ENCODE measurements at regions not wholly inside any gene's neighbourhood (a gene's known extent, or its start where the extent isn't known, plus 50 kb on each side); places are given as distances from the start of the nearest gene placed in this dataset.

DNA sequence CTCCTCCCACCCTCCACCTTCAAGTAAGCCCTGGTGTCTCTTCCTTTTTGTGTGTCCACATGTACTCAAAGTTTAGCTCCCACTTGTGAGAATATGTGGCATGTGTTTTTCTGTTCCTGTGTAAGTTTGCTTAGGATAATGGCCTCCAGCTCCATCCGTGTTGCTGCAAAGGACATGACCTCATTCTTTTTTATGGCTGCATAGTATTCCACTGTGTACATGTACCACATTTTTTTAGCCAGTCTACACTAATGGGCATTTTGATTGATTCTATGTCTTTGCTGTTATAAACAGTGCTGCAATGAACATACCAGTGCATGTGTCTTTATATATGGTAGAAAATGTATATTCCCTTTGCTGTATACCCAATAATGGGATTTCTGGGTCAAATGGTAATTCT, 710.9 kb downstream of the CCSER2 start:
- Histone ChIP-seq H3K27me3 (replicated peaks) (no peaks in the 10 kb centered on the region), H3K4me3 (ENCODE audit: low read depth, low read length) (no peak overlapping the region), H3K36me3 (replicated peaks) (no peaks in the 10 kb centered on the region), H3K27ac (no peak overlapping the region)
- in situ Hi-C loops (cut with HindIII; ENCODE audit: low pct_ligation_motif_present, low sequenced_read_pairs), result no loop called here
- TF ChIP-seq, protein P1, sequence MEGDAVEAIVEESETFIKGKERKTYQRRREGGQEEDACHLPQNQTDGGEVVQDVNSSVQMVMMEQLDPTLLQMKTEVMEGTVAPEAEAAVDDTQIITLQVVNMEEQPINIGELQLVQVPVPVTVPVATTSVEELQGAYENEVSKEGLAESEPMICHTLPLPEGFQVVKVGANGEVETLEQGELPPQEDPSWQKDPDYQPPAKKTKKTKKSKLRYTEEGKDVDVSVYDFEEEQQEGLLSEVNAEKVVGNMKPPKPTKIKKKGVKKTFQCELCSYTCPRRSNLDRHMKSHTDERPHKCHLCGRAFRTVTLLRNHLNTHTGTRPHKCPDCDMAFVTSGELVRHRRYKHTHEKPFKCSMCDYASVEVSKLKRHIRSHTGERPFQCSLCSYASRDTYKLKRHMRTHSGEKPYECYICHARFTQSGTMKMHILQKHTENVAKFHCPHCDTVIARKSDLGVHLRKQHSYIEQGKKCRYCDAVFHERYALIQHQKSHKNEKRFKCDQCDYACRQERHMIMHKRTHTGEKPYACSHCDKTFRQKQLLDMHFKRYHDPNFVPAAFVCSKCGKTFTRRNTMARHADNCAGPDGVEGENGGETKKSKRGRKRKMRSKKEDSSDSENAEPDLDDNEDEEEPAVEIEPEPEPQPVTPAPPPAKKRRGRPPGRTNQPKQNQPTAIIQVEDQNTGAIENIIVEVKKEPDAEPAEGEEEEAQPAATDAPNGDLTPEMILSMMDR (IDR thresholded peaks at IDR 0.05; ENCODE audit: low read depth, low read length, missing control alignments), result no peak
- no peak for DNase-seq

DNA sequence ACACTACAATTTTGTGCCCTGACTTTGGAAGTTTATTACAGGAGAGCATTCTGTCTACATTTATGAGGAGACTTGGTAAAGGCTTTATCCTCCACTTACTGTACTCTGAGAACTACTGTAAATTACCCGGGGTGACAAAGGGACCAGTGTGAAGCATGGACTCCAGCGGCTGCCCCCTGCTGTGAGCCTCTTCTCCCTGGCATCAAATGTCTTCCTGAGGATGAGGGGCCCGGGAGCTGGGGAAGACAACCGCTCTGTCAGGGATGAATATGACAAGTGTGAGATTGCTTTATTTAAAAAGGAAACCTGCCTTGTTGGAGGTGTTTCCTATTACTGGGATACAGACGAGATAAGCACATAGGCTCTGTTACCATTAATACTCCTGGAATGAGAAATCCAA, 714.8 kb downstream of the CCSER2 start:
- Histone ChIP-seq H3K27me3 (replicated peaks) (no peaks in the 10 kb centered on the region), H3K27ac (no peak overlapping the region), H3K36me3 (replicated peaks) (no peaks in the 10 kb centered on the region), H3K4me3 (ENCODE audit: low read depth, low read length) (no peak overlapping the region)
- in situ Hi-C loops (cut with HindIII; ENCODE audit: low pct_ligation_motif_present, low sequenced_read_pairs), result no loop called here
- TF ChIP-seq, protein P1 (IDR thresholded peaks at IDR 0.05; ENCODE audit: low read depth, low read length, missing control alignments), result no peak
- no peak for DNase-seq

DNA sequence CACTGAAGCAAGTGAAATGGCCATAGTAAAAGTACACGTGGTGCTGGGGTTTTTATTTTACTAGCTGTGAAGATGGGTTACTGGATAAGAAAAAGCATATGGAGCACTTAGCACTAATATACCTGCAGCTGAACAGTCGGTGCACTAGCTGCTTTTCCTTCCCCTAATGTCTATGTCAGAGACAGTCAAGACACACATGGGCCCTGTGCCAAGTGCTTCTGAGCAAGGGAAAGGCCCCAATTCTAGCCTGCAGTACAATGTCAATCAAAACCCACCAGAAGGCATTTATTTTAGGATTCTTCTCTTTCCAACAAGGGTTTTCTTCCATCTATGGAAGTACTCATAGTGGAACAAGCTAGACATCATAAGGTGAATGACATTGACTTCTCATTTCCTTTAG, 716.7 kb downstream of the CCSER2 start:
- Histone ChIP-seq H3K4me3 (ENCODE audit: low read depth, low read length) (no peak overlapping the region), H3K27ac (no peak overlapping the region), H3K27me3 (replicated peaks) (no peaks in the 10 kb centered on the region), H3K36me3 (replicated peaks) (no peaks in the 10 kb centered on the region)
- TF ChIP-seq, protein P1 (IDR thresholded peaks at IDR 0.05; ENCODE audit: low read depth, low read length, missing control alignments), result no peak
- in situ Hi-C loops (cut with HindIII; ENCODE audit: low pct_ligation_motif_present, low sequenced_read_pairs), result no loop called here
- no peak for DNase-seq

DNA sequence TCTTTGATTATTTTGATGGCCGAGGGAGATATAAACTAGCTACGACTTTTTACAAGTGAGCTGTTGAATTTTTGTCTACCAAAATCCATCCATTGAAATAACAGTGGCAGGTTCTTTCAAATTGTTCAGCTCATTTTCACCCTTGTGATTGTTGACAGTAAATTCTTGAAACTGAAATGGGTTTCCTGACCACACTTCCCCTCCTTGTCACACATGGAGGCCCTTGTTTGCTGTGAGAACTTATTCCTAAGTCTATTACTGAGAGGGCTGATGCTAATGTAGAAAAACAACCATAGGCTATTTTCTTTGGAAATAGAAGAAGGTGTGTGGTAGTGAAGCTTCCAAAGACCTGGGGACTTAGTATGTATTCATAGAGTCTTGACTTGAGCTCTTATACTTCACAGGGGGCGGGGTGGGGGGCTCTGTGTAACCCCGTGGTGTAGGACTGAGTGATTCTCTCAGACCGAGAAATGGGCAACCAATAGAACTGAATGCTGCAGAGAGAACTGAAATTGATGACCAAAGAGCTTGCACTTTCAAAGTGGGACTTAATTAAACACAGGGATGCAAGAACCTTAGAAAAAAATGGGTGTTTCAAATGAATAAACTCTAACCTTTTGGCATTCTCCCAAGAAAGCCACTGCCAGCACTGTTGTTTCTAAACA, 718.9 kb downstream of the CCSER2 start:
- in situ Hi-C loops (cut with HindIII; ENCODE audit: low pct_ligation_motif_present, low sequenced_read_pairs), result no loop called here
- no peak for DNase-seq
- TF ChIP-seq, protein P1 (IDR thresholded peaks at IDR 0.05; ENCODE audit: low read depth, low read length, missing control alignments), result no peak

DNA sequence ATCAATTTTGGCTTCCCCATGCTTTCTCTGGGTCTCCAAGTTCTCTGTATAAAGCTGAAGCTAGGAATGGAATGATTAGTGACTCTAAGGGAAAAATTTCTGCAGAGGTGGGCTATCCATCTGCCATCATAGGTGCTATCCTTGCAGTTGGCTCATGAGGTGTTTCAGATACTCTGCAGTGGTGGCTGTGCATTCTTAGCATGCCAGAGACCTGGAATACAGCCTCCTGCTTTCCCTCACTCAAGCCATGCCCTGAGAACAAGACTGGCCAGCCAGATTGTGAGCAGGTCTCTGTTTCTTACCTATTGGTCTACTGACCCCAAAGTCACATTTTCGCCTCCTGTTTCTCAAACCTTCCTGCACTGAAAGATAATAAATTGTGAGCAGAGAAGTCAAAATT, 719.6 kb downstream of the CCSER2 start:
- no peaks in the 10 kb centered on the region for H3K27me3 ChIP-seq (replicated peaks)
- no peak overlapping the region for H3K27ac ChIP-seq
- DNase-seq, result no peak
- TF ChIP-seq, protein P1 (IDR thresholded peaks at IDR 0.05; ENCODE audit: low read depth, low read length, missing control alignments), result no peak
- in situ Hi-C loops (cut with HindIII; ENCODE audit: low pct_ligation_motif_present, low sequenced_read_pairs), result no loop called here
- H3K4me3 ChIP-seq (ENCODE audit: low read depth, low read length), result no peak overlapping the region
- no peaks in the 10 kb centered on the region for H3K36me3 ChIP-seq (replicated peaks)

More for the DNA sequence above, 718.9 kb downstream of the CCSER2 start:
- Histone ChIP-seq H3K27ac (no peak overlapping the region), H3K27me3 (replicated peaks) (no peaks in the 10 kb centered on the region), H3K36me3 (replicated peaks) (no peaks in the 10 kb centered on the region), H3K4me3 (ENCODE audit: low read depth, low read length) (no peak overlapping the region)

DNA sequence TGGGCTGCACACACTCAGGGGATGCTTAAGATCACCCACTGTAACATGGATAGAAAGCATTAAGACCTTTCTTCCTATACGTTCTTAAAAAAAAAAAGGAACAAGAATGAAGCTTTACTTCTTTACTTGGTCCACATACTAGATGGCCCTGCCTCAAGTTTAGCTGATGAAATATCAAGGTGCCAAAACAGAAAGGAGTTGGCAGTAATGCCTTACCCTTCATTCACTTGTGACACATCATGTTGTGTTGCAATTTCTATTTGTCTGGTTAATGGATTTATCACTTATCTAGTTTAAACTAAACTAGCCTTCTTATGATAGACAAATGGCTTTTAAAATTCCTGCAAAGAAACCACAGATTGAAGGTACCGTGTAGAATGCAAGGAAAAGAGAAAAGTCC, 720.3 kb downstream of the CCSER2 start:
- TF ChIP-seq, protein P1 (IDR thresholded peaks at IDR 0.05; ENCODE audit: low read depth, low read length, missing control alignments), result no peak
- H3K27me3 ChIP-seq (replicated peaks), result no peaks in the 10 kb centered on the region
- no peak for DNase-seq
- no peak overlapping the region for H3K4me3 ChIP-seq (ENCODE audit: low read depth, low read length)
- H3K27ac ChIP-seq, result no peak overlapping the region
- no peaks in the 10 kb centered on the region for H3K36me3 ChIP-seq (replicated peaks)
- in situ Hi-C loops (cut with HindIII; ENCODE audit: low pct_ligation_motif_present, low sequenced_read_pairs), result no loop called here
